ENCODE measurements at regions not wholly inside any gene's neighbourhood (a gene's known extent, or its start where the extent isn't known, plus 50 kb on each side); places are given as distances from the start of the nearest gene placed in this dataset.
"Not testable (repeated sequence)": the region's sequence is repeated elsewhere in the genome, so short reads cannot be mapped to it uniquely, and the experiment has no call there.

DNA sequence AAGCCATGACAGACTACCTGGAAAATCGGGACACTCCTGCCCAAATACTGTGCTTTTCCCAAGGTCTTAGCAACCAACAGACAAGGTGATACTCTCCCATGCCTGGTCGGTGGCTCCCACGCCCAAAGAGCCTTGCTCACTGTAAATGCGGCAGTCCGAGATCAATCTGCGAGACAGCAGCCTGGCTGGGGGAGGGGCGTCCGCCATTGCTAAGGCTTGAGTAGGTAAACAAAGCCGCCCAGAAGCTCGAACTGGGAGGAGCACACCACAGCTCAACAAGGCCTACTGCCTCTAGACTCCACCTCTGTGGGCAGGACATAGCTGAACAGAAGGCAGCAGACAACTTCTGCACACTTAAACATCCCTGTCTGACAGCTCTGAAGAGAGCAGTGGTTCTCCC is 272.1 kb upstream of the CCNG1 start:
- dilution Hi-C loops (cut with MboI; ENCODE audit: extremely low pct_ligation_motif_present, low sequenced_read_pairs) = no loop called here
- TF ChIP-seq FOS (IDR thresholded peaks at IDR 0.05; ENCODE audit: borderline replicate concordance, insufficient read depth, low read length) = no peak
- no peak for TF ChIP-seq CTCF (IDR thresholded peaks at IDR 0.05; ENCODE audit: extremely low read depth in 1 of 2, insufficient read depth in 1 of 2, low read depth in 1 of 2, low read length in 2 of 2)
- no peak for TF ChIP-seq JUN (IDR thresholded peaks at IDR 0.05; ENCODE audit: borderline replicate concordance, insufficient read depth, insufficient read length, low read depth)
- TF ChIP-seq EZH2 (IDR thresholded peaks at IDR 0.05; ENCODE audit: borderline replicate concordance, low read depth, low read length, severe bottlenecking) = no peak
- H3K4me2 ChIP-seq (ENCODE audit: insufficient read depth, low read length) = no peak overlapping the region
- no peaks in the 10 kb centered on the region for H3K9me3 ChIP-seq (replicated peaks; ENCODE audit: control insufficient read depth, insufficient read depth, low read length)
- H3K9ac ChIP-seq (replicated peaks; ENCODE audit: extremely low read depth, insufficient read depth, low read length) = no peak overlapping the region
- H3K4me3 ChIP-seq (replicated peaks in 1 of 3; ENCODE audit: insufficient read depth in 1 of 3, low read depth in 1 of 3, low read length in 3 of 3) = no peak overlapping the region
- H2AFZ ChIP-seq (ENCODE audit: low read depth, low read length) = no peak overlapping the region
- H3K9me1 ChIP-seq (replicated peaks; ENCODE audit: control insufficient read depth, extremely low read depth, insufficient read depth, low read length) = no peaks in the 10 kb centered on the region
- H3K27me3 ChIP-seq (ENCODE audit: control insufficient read depth in 2 of 2, insufficient read depth in 2 of 2, low read length in 2 of 2) = no peaks in the 10 kb centered on the region
- ChIA-PET CTCF (no interaction called here), POLR2A (no interaction called here)
- FAIRE-seq (no peak), DNase-seq (ENCODE audit: low read depth, low spot score) (no peak)
- H3K79me2 ChIP-seq (ENCODE audit: control insufficient read depth, insufficient read depth, low read length) = no peaks in the 10 kb centered on the region
- no peaks in the 10 kb centered on the region for H3K36me3 ChIP-seq (ENCODE audit: control insufficient read depth in 2 of 2, extremely low read depth in 1 of 2, insufficient read depth in 2 of 2, low read length in 2 of 2)
- H3K4me1 ChIP-seq (ENCODE audit: control insufficient read depth, extremely low read depth, insufficient read depth, low read length) = no peaks in the 10 kb centered on the region
- no peak overlapping the region for H3K27ac ChIP-seq (ENCODE audit: insufficient read depth, low read depth, low read length)
- intact Hi-C loops (cut with micrococcal nuclease) = no loop called here
- no TSS peak for BruUV-seq (replicated peaks)
- H4K20me1 ChIP-seq (replicated peaks; ENCODE audit: control insufficient read depth, extremely low read depth, insufficient read depth, low read length) = no peaks in the 10 kb centered on the region

DNA sequence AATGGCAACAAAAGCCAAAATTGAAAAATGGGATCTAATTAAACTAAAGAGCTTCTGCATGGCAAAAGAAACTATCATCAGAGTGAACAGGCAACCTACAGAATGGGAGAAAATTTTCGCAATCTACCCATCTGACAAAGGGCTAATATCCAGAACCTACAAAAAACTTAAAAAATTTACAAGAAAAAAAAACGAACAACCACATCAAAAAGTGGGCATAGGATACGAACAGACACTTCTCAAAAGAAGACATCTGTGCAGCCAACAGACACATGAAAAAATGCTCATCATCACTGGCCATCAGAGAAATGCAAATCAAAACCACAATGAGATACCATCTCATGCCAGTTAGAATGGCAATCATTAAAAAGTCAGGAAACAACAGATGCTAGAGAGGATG is 267.2 kb upstream of the CCNG1 start:
- POLR2A ChIA-PET; BruUV-seq (replicated peaks); CTCF ChIA-PET; H4K20me1 ChIP-seq (replicated peaks; ENCODE audit: control insufficient read depth, extremely low read depth, insufficient read depth, low read length); H3K4me3 ChIP-seq (replicated peaks in 1 of 3; ENCODE audit: insufficient read depth in 1 of 3, low read depth in 1 of 3, low read length in 3 of 3); H3K27ac ChIP-seq (ENCODE audit: insufficient read depth, low read depth, low read length); H2AFZ ChIP-seq (ENCODE audit: low read depth, low read length); dilution Hi-C loops (cut with MboI; ENCODE audit: extremely low pct_ligation_motif_present, low sequenced_read_pairs); H3K36me3 ChIP-seq (ENCODE audit: control insufficient read depth in 2 of 2, extremely low read depth in 1 of 2, insufficient read depth in 2 of 2, low read length in 2 of 2); H3K9ac ChIP-seq (replicated peaks; ENCODE audit: extremely low read depth, insufficient read depth, low read length); H3K27me3 ChIP-seq (ENCODE audit: control insufficient read depth in 2 of 2, insufficient read depth in 2 of 2, low read length in 2 of 2); H3K4me2 ChIP-seq (ENCODE audit: insufficient read depth, low read length); H3K4me1 ChIP-seq (ENCODE audit: control insufficient read depth, extremely low read depth, insufficient read depth, low read length); FAIRE-seq; DNase-seq (ENCODE audit: low read depth, low spot score); H3K9me3 ChIP-seq (replicated peaks; ENCODE audit: control insufficient read depth, insufficient read depth, low read length); intact Hi-C loops (cut with micrococcal nuclease); H3K9me1 ChIP-seq (replicated peaks; ENCODE audit: control insufficient read depth, extremely low read depth, insufficient read depth, low read length); H3K79me2 ChIP-seq (ENCODE audit: control insufficient read depth, insufficient read depth, low read length): not testable (repeated sequence)

All from endothelial cell of umbilical vein (primary cell).